KMS-11 (cell line): ENCODE measurements at regions not wholly inside any gene's neighbourhood (a gene's known extent, or its start where the extent isn't known, plus 50 kb on each side); places are given as distances from the start of the nearest gene placed in this dataset.

ENCODE experiments used
- H2AFZ ChIP-seq: fragments of 200-600 bp; sonication (generic); 2 replicates; pipeline ENCODE4 v1.6.1; 2016; ENCODE audit warnings: antibody characterized with exemption, mixed run types, low read depth
- H3K27ac ChIP-seq: fragments of 200-600 bp; sonication (generic); 2 replicates; pipeline ENCODE4 v1.6.1; 2016; ENCODE audit warnings: mild to moderate bottlenecking, mixed run types
- H3K27me3 ChIP-seq: fragments of 200-600 bp; sonication (generic); 2 replicates; pipeline ENCODE4 v1.6.1; 2017; ENCODE audit warnings: mild to moderate bottlenecking, low read depth, mixed run types, moderate library complexity; ENCODE audit not compliant: insufficient read depth
- H3K36me3 ChIP-seq: fragments of 200-600 bp; sonication (generic); 2 replicates; pipeline ENCODE4 v1.6.1; 2017; ENCODE audit warnings: mild to moderate bottlenecking, mixed run types; ENCODE audit not compliant: insufficient read depth
- H3K4me1 ChIP-seq: fragments of 200-600 bp; sonication (generic); 2 replicates; pipeline ENCODE4 v1.6.1; 2016; ENCODE audit warnings: mild to moderate bottlenecking, low read depth, mixed run types; ENCODE audit not compliant: poor library complexity, severe bottlenecking
- H3K4me2 ChIP-seq: fragments of 200-600 bp; sonication (generic); 2 replicates; pipeline ENCODE4 v1.7.0; 2016; ENCODE audit warnings: mild to moderate bottlenecking, mixed run types
- H3K4me3 ChIP-seq: fragments of 200-600 bp; sonication (generic); IDR thresholded peaks from 2 replicates; pipeline ENCODE4 v1.6.1; 2017; ENCODE audit warnings: low read depth, low read length, mixed read lengths; ENCODE audit not compliant: insufficient read depth
- H3K79me2 ChIP-seq: fragments of 200-600 bp; sonication (generic); 2 replicates; pipeline ENCODE4 v1.6.1; 2016; ENCODE audit warnings: low read depth, mixed run types; ENCODE audit not compliant: insufficient read depth
- H3K9ac ChIP-seq: fragments of 200-600 bp; sonication (generic); 2 replicates; pipeline ENCODE4 v1.6.1; 2016; ENCODE audit warnings: mild to moderate bottlenecking, mixed run types
- H4K20me1 ChIP-seq: fragments of 200-600 bp; sonication (generic); 2 replicates; pipeline ENCODE4 v1.6.1; 2016; ENCODE audit warnings: mild to moderate bottlenecking, mixed run types; ENCODE audit not compliant: insufficient read depth
- TF ChIP-seq, protein P1 (sequence below): fragments of 200-600 bp; sonication (generic); conservative IDR thresholded peaks from 2 replicates; pipeline ENCODE4 v1.6.1; 2017; ENCODE audit warnings: low read depth, mild to moderate bottlenecking, antibody characterized with exemption, low read length, moderate library complexity, mixed read lengths

DNA sequence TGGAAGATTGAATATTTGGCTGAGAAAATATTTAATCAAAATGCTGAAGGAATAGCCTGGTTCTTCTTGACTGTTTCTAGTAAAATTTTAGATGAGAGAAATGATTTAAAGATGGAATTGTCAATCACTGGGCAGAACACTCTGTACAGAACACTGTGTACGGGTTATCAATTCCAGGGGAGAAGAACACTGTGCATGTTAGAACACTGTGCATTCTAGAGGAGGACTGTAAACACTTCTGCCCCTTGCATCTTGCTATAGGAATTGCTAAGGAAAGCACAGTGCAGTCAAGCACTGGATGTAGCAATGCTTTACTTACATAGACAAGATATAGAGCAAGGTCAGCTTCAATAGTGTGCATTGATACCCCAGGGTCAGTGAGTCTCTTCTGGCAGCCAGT, 98.7 kb downstream of the RWDD3 start:
- H3K79me2 ChIP-seq: no peaks in the 10 kb centered on the region
- no peaks in the 10 kb centered on the region for H4K20me1 ChIP-seq
- no peak overlapping the region for H3K4me3 ChIP-seq
- H3K36me3 ChIP-seq: no peaks in the 10 kb centered on the region
- no peak overlapping the region for H3K4me2 ChIP-seq
- no peak overlapping the region for H3K27ac ChIP-seq
- H3K4me1 ChIP-seq: no peaks in the 10 kb centered on the region
- no peaks in the 10 kb centered on the region for H3K27me3 ChIP-seq
- TF ChIP-seq, protein P1, sequence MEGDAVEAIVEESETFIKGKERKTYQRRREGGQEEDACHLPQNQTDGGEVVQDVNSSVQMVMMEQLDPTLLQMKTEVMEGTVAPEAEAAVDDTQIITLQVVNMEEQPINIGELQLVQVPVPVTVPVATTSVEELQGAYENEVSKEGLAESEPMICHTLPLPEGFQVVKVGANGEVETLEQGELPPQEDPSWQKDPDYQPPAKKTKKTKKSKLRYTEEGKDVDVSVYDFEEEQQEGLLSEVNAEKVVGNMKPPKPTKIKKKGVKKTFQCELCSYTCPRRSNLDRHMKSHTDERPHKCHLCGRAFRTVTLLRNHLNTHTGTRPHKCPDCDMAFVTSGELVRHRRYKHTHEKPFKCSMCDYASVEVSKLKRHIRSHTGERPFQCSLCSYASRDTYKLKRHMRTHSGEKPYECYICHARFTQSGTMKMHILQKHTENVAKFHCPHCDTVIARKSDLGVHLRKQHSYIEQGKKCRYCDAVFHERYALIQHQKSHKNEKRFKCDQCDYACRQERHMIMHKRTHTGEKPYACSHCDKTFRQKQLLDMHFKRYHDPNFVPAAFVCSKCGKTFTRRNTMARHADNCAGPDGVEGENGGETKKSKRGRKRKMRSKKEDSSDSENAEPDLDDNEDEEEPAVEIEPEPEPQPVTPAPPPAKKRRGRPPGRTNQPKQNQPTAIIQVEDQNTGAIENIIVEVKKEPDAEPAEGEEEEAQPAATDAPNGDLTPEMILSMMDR: no peak
- H3K9ac ChIP-seq: no peak overlapping the region
- no peak overlapping the region for H2AFZ ChIP-seq

DNA sequence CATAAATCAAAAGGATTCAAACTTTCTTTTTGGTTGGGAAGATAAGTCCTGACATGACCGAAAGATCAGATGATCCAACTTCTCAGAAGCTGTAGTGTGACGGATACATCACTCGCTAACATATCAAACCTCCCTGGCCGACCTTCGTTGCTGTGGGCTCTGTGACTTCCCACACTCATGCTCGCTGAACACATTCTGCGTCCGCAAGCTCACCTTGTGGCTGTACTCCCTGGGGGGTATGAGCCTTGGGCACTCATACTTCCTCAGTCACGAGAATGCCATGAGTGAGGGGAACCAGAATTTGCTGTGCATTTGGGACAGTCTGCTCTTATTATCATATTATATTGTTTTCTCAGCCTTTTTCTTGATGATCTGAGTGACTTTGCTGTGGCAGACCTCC, 105.4 kb downstream of the RWDD3 start:
- Histone ChIP-seq H3K36me3 (no peaks in the 10 kb centered on the region), H3K9ac (no peak overlapping the region), H3K27ac (no peak overlapping the region), H3K27me3 (no peaks in the 10 kb centered on the region), H3K4me3 (no peak overlapping the region), H2AFZ (no peak overlapping the region), H3K4me1 (no peaks in the 10 kb centered on the region), H3K4me2 (no peak overlapping the region), H4K20me1 (no peaks in the 10 kb centered on the region), H3K79me2 (no peaks in the 10 kb centered on the region)
- TF ChIP-seq, protein P1: no peak

DNA sequence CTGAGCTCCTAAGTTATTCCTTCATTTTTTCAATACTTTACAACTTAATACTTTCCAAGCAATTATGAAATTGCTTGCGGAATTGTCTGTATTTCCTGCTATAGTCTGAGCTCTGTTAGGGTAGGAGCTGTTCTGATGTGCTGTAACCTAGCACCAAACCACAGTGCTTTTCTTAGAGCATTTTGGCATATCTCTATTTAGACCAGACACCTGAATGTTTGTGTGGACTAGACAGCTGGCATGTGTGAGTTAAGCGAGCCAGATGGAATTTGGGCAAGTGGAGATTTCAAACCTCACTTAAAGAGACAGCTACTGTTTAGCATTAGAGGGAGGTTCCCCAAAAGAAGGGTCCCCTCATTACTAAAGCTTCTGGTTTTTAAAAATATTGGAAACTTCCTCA, 106.1 kb downstream of the RWDD3 start:
- Histone ChIP-seq H3K9ac (no peak overlapping the region), H2AFZ (no peak overlapping the region), H4K20me1 (no peaks in the 10 kb centered on the region), H3K27me3 (no peaks in the 10 kb centered on the region), H3K36me3 (no peaks in the 10 kb centered on the region), H3K4me2 (no peak overlapping the region), H3K27ac (no peak overlapping the region), H3K4me1 (no peaks in the 10 kb centered on the region), H3K79me2 (no peaks in the 10 kb centered on the region), H3K4me3 (no peak overlapping the region)
- TF ChIP-seq, protein P1: no peak

DNA sequence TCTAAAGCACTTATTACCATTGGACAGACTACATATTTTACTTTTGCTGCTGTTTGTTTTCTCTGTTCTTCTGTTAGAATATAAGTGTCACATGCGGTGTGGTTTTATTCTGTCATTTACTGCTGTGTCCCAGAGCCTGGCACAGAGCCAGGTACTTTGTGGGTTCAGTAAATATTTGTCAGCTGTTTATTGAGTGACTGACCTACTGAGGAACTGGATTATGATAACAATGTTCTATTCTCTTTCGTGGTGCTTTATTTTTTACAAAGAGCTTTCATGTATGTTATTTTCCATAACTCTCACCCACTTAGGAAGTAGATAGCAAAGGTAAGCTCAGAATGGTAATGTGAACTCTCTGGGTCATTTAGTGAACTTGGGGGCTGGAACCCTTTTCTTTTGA, 118.8 kb downstream of the RWDD3 start:
- TF ChIP-seq, protein P1: no peak
- Histone ChIP-seq H2AFZ (no peak overlapping the region), H4K20me1 (no peaks in the 10 kb centered on the region)

More for the DNA sequence above, 118.8 kb downstream of the RWDD3 start:
- no peak overlapping the region for H3K27ac ChIP-seq
- H3K36me3 ChIP-seq: no peaks in the 10 kb centered on the region
- H3K79me2 ChIP-seq: no peaks in the 10 kb centered on the region
- H3K4me1 ChIP-seq: no peaks in the 10 kb centered on the region
- no peak overlapping the region for H3K4me2 ChIP-seq
- H3K9ac ChIP-seq: no peak overlapping the region
- H3K27me3 ChIP-seq: no peaks in the 10 kb centered on the region
- H3K4me3 ChIP-seq: no peak overlapping the region
